PC-3 (cell line): ENCODE measurements at regions not wholly inside any gene's neighbourhood (a gene's known extent, or its start where the extent isn't known, plus 50 kb on each side); places are given as distances from the start of the nearest gene placed in this dataset.

Source experiments
- EZH2 ChIP-seq: fragments of 300-600 bp; sonication (generic); IDR thresholded peaks from one replicate; pipeline ENCODE4 v1.6.1; 2017; ENCODE audit warnings: antibody characterized with exemption, mild to moderate bottlenecking, low read length; ENCODE audit not compliant: unreplicated experiment
- EZH2phosphoT487 ChIP-seq: fragments of 300-600 bp; sonication (generic); IDR thresholded peaks from 2 replicates; pipeline ENCODE4 v1.6.1; 2018; ENCODE audit warnings: mild to moderate bottlenecking, antibody characterized with exemption, low read length, borderline replicate concordance
- TF ChIP-seq, protein P1 (sequence below): fragments of 300-600 bp; sonication (generic); conservative IDR thresholded peaks from 2 replicates; pipeline ENCODE4 v1.5.1; 2017; ENCODE audit warnings: antibody characterized with exemption, low read depth, mild to moderate bottlenecking, low read length

- TF ChIP-seq EZH2phosphoT487 (no peak), EZH2 (no peak)
- TF ChIP-seq, protein P1, sequence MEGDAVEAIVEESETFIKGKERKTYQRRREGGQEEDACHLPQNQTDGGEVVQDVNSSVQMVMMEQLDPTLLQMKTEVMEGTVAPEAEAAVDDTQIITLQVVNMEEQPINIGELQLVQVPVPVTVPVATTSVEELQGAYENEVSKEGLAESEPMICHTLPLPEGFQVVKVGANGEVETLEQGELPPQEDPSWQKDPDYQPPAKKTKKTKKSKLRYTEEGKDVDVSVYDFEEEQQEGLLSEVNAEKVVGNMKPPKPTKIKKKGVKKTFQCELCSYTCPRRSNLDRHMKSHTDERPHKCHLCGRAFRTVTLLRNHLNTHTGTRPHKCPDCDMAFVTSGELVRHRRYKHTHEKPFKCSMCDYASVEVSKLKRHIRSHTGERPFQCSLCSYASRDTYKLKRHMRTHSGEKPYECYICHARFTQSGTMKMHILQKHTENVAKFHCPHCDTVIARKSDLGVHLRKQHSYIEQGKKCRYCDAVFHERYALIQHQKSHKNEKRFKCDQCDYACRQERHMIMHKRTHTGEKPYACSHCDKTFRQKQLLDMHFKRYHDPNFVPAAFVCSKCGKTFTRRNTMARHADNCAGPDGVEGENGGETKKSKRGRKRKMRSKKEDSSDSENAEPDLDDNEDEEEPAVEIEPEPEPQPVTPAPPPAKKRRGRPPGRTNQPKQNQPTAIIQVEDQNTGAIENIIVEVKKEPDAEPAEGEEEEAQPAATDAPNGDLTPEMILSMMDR, result no peak
These were observed 137.5 kb upstream of the SYT13 start for GRCh38 chr11:45423475-45424120.
